ENCODE measurements at regions not wholly inside any gene's neighbourhood (a gene's known extent, or its start where the extent isn't known, plus 50 kb on each side); places are given as distances from the start of the nearest gene placed in this dataset.

GRCh38 chr3:153103406-153103945 lies 58.5 kb upstream of the RAP2B start:
- no peak overlapping the region for H3K4me3 ChIP-seq
- no peak for DNase-seq (ENCODE audit: low read depth in 1 of 2, low spot score in 1 of 2)
- H3K27ac ChIP-seq, result no peak overlapping the region
- no peak for TF ChIP-seq CTCF (IDR thresholded peaks at IDR 0.05; ENCODE audit: low read depth, low read length)
- no peaks in the 10 kb centered on the region for H3K4me1 ChIP-seq (ENCODE audit: low read depth)
- no peaks in the 10 kb centered on the region for H3K27me3 ChIP-seq
- no peaks in the 10 kb centered on the region for H3K36me3 ChIP-seq
- H3K9me3 ChIP-seq (ENCODE audit: low read depth), result no peaks in the 10 kb centered on the region

GRCh38 chr3:153110041-153110440 lies 52.0 kb upstream of the RAP2B start:
- Histone ChIP-seq H3K36me3 (no peaks in the 10 kb centered on the region), H3K27me3 (no peaks in the 10 kb centered on the region), H3K4me3 (no peak overlapping the region), H3K4me1 (ENCODE audit: low read depth) (no peaks in the 10 kb centered on the region), H3K27ac (no peak overlapping the region), H3K9me3 (ENCODE audit: low read depth) (no peaks in the 10 kb centered on the region)
- TF ChIP-seq CTCF (IDR thresholded peaks at IDR 0.05; ENCODE audit: low read depth, low read length), result no peak
- no peak for DNase-seq (ENCODE audit: low read depth in 1 of 2, low spot score in 1 of 2)

- H3K27ac ChIP-seq, result no peak overlapping the region
- DNase-seq (ENCODE audit: low read depth in 1 of 2, low spot score in 1 of 2), result no peak
- no peak for TF ChIP-seq CTCF (IDR thresholded peaks at IDR 0.05; ENCODE audit: low read depth, low read length)
These were observed 51.0 kb upstream of the RAP2B start for GRCh38 chr3:153111016-153111415.

More at GRCh38 chr3:153111016-153111415, 51.0 kb upstream of the RAP2B start:
- no peaks in the 10 kb centered on the region for H3K36me3 ChIP-seq
- H3K4me3 ChIP-seq, result no peak overlapping the region
- no peaks in the 10 kb centered on the region for H3K27me3 ChIP-seq
- H3K9me3 ChIP-seq (ENCODE audit: low read depth), result no peaks in the 10 kb centered on the region
- no peaks in the 10 kb centered on the region for H3K4me1 ChIP-seq (ENCODE audit: low read depth)
